Body of pancreas (tissue), 4 donors: ENCODE measurements at regions not wholly inside any gene's neighbourhood (a gene's known extent, or its start where the extent isn't known, plus 50 kb on each side); places are given as distances from the start of the nearest gene placed in this dataset.

Experiments used
- POLR2A ChIP-seq, 3 donors: fragments of 450-650 bp; IDR thresholded peaks; one replicate each; pipeline ENCODE4 v1.6.1; 2016; ENCODE audit warnings: antibody characterized with exemption in 3 of 3, mild to moderate bottlenecking in 2 of 3
- TF ChIP-seq, protein P1 (sequence below), 7 experiments: fragments of 450-650 bp in 4 of 7; fragments of 200-600 bp in 3 of 7; sonication (generic) in 3 of 7; IDR thresholded peaks; one replicate each; pipeline ENCODE4 v1.5.1; 2016 to 2019; ENCODE audit warnings: antibody characterized with exemption in 7 of 7

DNA sequence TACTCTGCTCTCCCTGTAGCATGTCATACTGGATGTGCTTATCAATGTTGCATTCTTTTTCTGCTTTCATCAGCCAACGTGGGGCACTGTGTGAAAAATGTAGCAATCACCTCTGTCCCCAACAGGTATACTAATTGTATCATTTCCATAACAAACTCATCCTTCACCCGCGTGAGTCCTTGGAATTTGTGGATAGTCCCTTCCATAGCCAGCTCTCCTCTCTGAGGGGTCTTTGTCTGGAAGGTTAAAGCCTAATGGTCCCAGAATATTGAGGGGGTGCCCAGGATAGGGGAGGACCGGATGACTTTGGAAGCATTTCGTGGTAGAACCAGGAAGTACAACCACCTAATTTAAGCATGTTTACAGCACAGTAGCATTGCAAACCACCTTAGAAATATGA, 124.6 kb downstream of the FOXB1 start:
- TF ChIP-seq, protein P1, sequence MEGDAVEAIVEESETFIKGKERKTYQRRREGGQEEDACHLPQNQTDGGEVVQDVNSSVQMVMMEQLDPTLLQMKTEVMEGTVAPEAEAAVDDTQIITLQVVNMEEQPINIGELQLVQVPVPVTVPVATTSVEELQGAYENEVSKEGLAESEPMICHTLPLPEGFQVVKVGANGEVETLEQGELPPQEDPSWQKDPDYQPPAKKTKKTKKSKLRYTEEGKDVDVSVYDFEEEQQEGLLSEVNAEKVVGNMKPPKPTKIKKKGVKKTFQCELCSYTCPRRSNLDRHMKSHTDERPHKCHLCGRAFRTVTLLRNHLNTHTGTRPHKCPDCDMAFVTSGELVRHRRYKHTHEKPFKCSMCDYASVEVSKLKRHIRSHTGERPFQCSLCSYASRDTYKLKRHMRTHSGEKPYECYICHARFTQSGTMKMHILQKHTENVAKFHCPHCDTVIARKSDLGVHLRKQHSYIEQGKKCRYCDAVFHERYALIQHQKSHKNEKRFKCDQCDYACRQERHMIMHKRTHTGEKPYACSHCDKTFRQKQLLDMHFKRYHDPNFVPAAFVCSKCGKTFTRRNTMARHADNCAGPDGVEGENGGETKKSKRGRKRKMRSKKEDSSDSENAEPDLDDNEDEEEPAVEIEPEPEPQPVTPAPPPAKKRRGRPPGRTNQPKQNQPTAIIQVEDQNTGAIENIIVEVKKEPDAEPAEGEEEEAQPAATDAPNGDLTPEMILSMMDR (IDR thresholded peaks at IDR 0.05) = no peak
- TF ChIP-seq POLR2A (IDR thresholded peaks at IDR 0.05) = no peak
